Upper lobe of left lung (tissue), 4 donors: ENCODE measurements at regions not wholly inside any gene's neighbourhood (a gene's known extent, or its start where the extent isn't known, plus 50 kb on each side); places are given as distances from the start of the nearest gene placed in this dataset.

Source experiments
- POLR2A ChIP-seq, 4 donors: fragments of 450-650 bp; IDR thresholded peaks; one replicate each; pipeline ENCODE4 v1.5.1; 2016 to 2017; ENCODE audit warnings: antibody characterized with exemption in 4 of 4, mild to moderate bottlenecking in 2 of 4
- POLR2AphosphoS5 ChIP-seq, 2 donors: sonication (generic); formaldehyde crosslinking; IDR thresholded peaks; one replicate each; pipeline ENCODE4 v1.5.1; 2017; ENCODE audit warnings: antibody characterized with exemption in 2 of 2

GRCh38 chr15:70267879-70268278 lies 170.2 kb upstream of the TLE3 start:
- TF ChIP-seq POLR2A (IDR thresholded peaks at IDR 0.05), result peak in 1 of 4 donors; percentile 47
- TF ChIP-seq POLR2AphosphoS5 (IDR thresholded peaks at IDR 0.05), result no peak
